Ovary (tissue), 1 donor: ENCODE measurements at regions not wholly inside any gene's neighbourhood (a gene's known extent, or its start where the extent isn't known, plus 50 kb on each side); places are given as distances from the start of the nearest gene placed in this dataset.
"Not testable (repeated sequence)": the region's sequence is repeated elsewhere in the genome, so short reads cannot be mapped to it uniquely, and the experiment has no call there.

Source experiments
- EP300 ChIP-seq: sonication (generic); formaldehyde crosslinking; IDR thresholded peaks from one replicate; pipeline ENCODE4 v1.6.1; 2017; ENCODE audit warnings: antibody characterized with exemption
- POLR2A ChIP-seq: fragments of 450-650 bp; IDR thresholded peaks from one replicate; pipeline ENCODE4 v1.6.1; 2017; ENCODE audit warnings: antibody characterized with exemption, mild to moderate bottlenecking, moderate library complexity

DNA sequence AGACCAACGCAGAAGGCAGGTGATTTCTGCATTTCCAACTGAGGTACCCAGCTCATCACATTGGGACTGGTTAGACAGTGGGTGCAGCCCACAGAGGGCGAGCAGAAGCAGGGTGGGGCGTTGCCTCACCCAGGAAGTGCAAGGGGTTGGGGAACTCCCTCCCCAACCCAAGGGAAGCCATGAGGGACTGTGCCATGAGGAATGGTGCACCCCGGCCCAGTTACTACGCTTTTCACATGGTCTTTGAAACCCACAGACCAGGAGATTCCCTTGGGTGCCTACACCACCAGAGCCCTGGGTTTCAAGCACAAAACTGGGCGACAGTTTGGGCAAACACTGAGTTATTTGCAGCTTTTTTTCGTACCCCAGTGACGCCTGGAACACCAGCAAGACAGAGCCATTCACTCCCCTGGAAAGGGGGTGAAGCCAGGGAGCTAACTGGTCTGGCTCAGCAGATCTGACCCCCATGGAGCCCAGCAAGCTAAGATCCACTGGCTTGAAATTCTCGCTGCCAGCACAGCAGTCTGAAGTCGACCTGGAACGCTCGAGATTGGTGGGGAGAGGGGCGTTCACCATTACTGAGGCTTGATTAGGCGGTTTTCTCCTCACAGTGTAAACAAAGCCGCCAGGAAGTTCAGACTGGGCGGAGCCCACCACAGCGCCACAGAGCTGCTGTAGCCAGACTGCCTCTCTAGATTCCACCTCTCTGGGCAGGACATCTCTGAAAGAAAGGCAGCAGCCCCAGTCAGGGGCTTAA lies 188.7 kb downstream of the HACE1 start:
- TF ChIP-seq EP300, POLR2A: not testable (repeated sequence)
